Uterus (tissue), 3 donors: ENCODE measurements at regions not wholly inside any gene's neighbourhood (a gene's known extent, or its start where the extent isn't known, plus 50 kb on each side); places are given as distances from the start of the nearest gene placed in this dataset.
A peak's percentile ranks its signal among the peaks of the same experiment; 100 is the strongest.
"Not testable (repeated sequence)": the region's sequence is repeated elsewhere in the genome, so short reads cannot be mapped to it uniquely, and the experiment has no call there.

Source experiments
- DNase-seq, 2 donors: peaks; one replicate each; pipeline ENCODE4 v3.0.0-alpha.2; 2019 to 2020
- H3K27ac ChIP-seq, 2 donors: fragments of 200-600 bp; sonication (generic); 1 replicate in 1 of 2; 2 replicates in 1 of 2; pipeline ENCODE4 v1.5.1; 2016 to 2018
- H3K27me3 ChIP-seq, 2 donors: fragments of 200-600 bp; sonication (generic); one replicate each; pipeline ENCODE4 v1.5.1; 2018 to 2019; ENCODE audit warnings: control low read depth in 1 of 2
- H3K36me3 ChIP-seq, 2 donors: fragments of 200-600 bp; sonication (generic); one replicate each; pipeline ENCODE4 v1.5.1; 2019; ENCODE audit warnings: control low read depth in 1 of 2
- H3K4me1 ChIP-seq, 2 donors: fragments of 200-600 bp; sonication (generic); one replicate each; pipeline ENCODE4 v1.5.1; 2018 to 2019; ENCODE audit warnings: control low read depth in 1 of 2
- H3K4me3 ChIP-seq, 2 donors: fragments of 200-600 bp; sonication (generic); 1 replicate in 1 of 2; 2 replicates in 1 of 2; pipeline ENCODE4 v1.5.1; 2018 to 2019; ENCODE audit warnings: mild to moderate bottlenecking in 1 of 2
- H3K9me3 ChIP-seq, 2 donors: fragments of 200-600 bp; sonication (generic); one replicate each; pipeline ENCODE4 v1.5.1; 2019; ENCODE audit warnings: control low read depth in 1 of 2
- POLR2A ChIP-seq, 2 donors: fragments of 450-650 bp; IDR thresholded peaks; one replicate each; pipeline ENCODE4 v1.6.1; 2016; ENCODE audit warnings: antibody characterized with exemption in 2 of 2, mild to moderate bottlenecking in 1 of 2, moderate library complexity in 1 of 2
- intact Hi-C: fragments of 100-400 bp; cut with DNase I; formaldehyde crosslinking; loops from one replicate; pipeline ENCODE4 v1.15.1; 2023; ENCODE audit warnings: low total_unique reads
- TF ChIP-seq, protein P1 (sequence below), 4 experiments: fragments of 200-600 bp in 2 of 4; fragments of 450-650 bp in 2 of 4; sonication (generic) in 2 of 4; IDR thresholded peaks; one replicate each; pipeline ENCODE4 v1.5.1; 2016 to 2019; ENCODE audit warnings: antibody characterized with exemption in 4 of 4, mild to moderate bottlenecking in 2 of 4, moderate library complexity in 1 of 4
- donor health status: DM: yes; HTN: yes; CAD: no.

DNA sequence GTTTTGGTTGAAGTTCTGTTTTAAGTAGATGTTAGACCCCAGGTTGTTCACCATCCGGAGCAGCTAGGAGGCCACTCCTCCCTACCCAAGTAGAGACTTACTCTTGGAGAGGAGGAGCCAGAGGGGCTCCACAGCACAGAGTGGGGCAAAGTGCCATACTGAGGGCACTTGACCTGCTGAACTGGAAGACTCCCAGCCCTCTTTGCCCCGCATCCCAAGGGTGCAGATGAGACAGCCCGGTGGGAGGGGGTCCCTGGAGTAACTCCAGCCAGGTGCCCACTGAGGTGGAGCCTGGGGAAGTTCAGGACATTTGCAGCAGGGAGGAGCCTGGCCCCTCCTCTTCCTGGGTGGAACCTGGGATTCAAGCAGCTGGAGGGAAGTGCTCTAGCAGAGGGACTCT, 102.1 kb upstream of the GPR6 start:
- TF ChIP-seq, protein P1, sequence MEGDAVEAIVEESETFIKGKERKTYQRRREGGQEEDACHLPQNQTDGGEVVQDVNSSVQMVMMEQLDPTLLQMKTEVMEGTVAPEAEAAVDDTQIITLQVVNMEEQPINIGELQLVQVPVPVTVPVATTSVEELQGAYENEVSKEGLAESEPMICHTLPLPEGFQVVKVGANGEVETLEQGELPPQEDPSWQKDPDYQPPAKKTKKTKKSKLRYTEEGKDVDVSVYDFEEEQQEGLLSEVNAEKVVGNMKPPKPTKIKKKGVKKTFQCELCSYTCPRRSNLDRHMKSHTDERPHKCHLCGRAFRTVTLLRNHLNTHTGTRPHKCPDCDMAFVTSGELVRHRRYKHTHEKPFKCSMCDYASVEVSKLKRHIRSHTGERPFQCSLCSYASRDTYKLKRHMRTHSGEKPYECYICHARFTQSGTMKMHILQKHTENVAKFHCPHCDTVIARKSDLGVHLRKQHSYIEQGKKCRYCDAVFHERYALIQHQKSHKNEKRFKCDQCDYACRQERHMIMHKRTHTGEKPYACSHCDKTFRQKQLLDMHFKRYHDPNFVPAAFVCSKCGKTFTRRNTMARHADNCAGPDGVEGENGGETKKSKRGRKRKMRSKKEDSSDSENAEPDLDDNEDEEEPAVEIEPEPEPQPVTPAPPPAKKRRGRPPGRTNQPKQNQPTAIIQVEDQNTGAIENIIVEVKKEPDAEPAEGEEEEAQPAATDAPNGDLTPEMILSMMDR (IDR thresholded peaks at IDR 0.05), result no peak
- TF ChIP-seq POLR2A (IDR thresholded peaks at IDR 0.05), result no peak
- Histone ChIP-seq H3K27ac (no peak overlapping the region), H3K9me3 (no peaks in the 10 kb centered on the region), H3K4me3 (no peak overlapping the region), H3K4me1 (no peaks in the 10 kb centered on the region), H3K36me3 (no peaks in the 10 kb centered on the region), H3K27me3 (no peaks in the 10 kb centered on the region)
- no peak for DNase-seq
- intact Hi-C loops, result no loop called here

DNA sequence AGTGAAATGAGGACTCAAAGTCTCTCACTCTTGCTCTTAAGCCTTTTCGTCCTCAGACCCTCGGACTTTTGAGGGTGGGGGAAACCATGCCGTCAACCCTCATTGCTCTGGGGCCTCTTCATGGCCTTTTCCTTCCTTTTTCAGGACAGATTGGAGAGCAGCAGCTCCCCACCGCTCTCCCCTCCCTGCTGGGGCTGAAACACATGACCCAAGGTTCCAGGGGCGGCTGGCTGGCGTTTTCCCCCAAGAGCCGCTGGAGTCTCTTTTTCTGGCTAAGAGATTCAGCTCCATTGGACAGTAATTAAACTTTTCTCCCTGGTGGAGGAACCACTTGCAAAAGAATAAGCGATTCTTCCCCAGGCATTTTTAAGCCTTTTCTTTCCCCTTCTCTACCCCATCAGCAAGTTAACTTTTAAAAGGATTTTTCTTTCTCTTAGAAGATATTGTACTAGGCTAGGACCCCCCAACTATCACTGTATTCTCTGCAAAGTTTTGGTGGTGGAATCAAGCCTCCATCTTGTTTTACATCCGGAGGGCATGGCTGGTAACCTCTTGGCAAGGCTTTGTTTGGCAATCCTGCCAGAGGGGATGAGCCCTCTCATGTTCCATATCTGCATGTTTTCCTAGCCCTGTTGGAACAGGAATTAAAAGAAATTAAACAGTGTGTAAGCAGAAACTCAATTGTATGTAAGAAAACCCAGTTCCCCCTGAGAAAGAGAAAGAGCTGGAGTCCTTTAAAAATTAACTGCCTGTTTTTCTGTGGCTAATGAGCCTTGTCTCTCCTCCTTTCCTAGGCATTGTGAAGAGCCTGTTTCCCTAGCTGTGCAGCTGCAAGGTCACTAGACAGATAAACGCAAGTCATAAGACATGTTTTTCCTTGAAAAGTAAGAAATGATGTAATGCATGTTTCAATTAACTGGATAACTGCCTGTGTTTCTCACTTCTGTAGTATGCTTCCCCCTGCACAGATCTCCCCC, 100.8 kb upstream of the GPR6 start:
- Histone ChIP-seq H3K36me3 (no peaks in the 10 kb centered on the region), H3K27ac (peak overlapping the region; percentile 57 to 64), H3K27me3 (no peaks in the 10 kb centered on the region), H3K4me1 (no peaks in the 10 kb centered on the region), H3K4me3 (no peak overlapping the region), H3K9me3 (no peaks in the 10 kb centered on the region)
- intact Hi-C loops, result no loop called here
- TF ChIP-seq POLR2A (IDR thresholded peaks at IDR 0.05), result no peak
- TF ChIP-seq, protein P1 (IDR thresholded peaks at IDR 0.05), result no peak
- no peak for DNase-seq

DNA sequence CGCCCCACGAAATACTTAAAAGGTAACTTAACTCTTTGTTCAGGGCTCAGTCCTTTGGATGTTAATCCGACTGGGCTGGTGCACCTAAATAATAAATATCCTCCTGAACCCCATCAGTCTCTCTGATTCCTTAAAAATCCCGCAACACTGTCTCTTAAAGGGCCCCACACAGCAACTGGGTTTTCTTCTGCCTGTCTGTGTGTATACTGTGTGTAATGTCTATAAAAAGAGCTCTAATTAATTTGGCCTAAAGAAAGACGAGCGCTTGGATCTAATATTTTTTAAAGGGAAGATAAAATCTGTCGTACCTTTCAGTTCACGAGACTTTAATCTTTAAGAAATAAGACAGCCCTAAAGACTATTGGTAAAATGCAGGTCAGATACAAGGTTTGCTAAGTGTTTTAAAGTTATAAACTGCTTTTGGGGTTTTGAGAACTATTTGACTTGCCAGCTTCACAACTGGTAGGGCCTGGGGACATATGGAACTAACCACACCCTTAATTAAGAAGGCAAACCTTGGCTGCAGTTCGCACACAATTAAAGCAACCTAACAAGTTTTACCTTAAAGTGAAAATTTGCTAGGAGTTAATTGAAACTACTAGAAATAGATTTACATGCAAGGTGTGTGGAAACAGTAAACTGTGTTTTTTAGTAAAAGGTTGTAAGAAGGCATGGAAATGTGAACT, 100.0 kb upstream of the GPR6 start:
- peak overlapping the region; percentile 57 to 64 for H3K27ac ChIP-seq
- intact Hi-C loops, H3K4me3 ChIP-seq, H3K9me3 ChIP-seq, H3K27me3 ChIP-seq, H3K4me1 ChIP-seq, DNase-seq, H3K36me3 ChIP-seq: not testable (repeated sequence)

DNA sequence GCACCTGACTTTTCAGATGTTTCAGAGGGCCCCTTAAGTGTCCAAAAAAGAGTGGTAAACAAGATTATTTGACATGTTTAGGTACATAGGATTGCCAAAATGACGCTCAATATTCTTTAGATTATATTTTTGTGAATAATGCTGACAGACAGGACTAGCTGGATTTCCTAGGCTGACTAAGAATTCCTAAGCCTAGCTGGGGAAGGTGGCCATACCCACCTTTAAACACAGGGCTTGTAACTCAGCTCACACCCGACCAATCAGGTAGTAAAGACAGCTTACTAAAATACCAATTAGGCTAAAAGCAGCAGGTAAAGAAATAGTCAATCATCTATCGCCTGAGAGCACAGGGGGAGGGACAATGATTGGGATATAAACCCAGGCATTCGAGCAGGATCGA, 99.0 kb upstream of the GPR6 start:
- H3K4me1 ChIP-seq, intact Hi-C loops, H3K27me3 ChIP-seq, H3K4me3 ChIP-seq, H3K9me3 ChIP-seq, DNase-seq, H3K36me3 ChIP-seq: not testable (repeated sequence)
- peak overlapping the region in 1 of 2 donors; percentile 34 for H3K27ac ChIP-seq

DNA sequence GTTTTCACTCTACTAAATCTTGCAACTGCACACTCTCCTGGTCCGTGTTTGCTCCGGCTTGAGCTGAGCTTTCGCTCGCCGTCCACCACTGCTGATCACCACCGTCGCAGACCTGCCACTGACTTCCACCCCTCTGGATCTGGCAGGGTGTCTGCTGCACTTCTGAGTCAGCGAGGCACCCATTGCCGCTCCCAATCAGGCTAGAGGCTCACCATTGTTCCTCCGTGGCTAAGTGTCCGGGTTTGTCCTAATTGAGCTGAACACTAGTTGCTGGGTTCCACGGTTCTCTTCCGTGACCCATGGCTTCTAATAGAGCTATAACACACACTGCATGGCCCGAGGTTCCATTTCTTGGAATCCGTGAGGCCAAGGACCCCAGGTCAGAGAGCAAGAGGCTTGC, 98.6 kb upstream of the GPR6 start:
- H3K27ac ChIP-seq, result peak overlapping the region in 1 of 2 donors; percentile 34
- H3K4me3 ChIP-seq, result no peak overlapping the region
- H3K9me3 ChIP-seq, result no peaks in the 10 kb centered on the region
- H3K36me3 ChIP-seq, result no peaks in the 10 kb centered on the region
- intact Hi-C loops, result no loop called here
- no peaks in the 10 kb centered on the region for H3K27me3 ChIP-seq
- TF ChIP-seq, protein P1 (IDR thresholded peaks at IDR 0.05), result no peak
- no peak for DNase-seq
- H3K4me1 ChIP-seq, result no peaks in the 10 kb centered on the region

DNA sequence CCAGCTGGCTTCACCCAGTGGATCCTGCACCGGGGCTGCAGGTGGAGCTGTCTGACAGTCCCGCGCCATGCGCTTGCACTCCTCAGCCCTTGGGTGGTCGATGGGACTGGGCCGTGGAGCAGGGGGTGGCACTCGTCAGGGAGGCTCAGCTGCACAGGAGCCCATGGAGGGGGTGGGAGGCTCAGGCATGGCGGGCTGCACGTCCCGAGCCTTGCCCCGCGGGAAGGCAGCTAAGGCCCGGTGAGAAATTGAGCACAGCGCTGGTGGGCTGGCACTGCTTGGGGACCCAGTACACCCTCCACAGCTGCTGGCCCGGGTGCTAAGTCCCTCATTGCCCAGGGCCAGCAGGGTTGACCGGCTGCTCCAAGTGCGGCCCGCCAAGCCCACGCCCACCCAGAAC, 97.0 kb upstream of the GPR6 start:
- DNase-seq, H3K36me3 ChIP-seq, H3K4me3 ChIP-seq, H3K27ac ChIP-seq, H3K4me1 ChIP-seq, H3K9me3 ChIP-seq, intact Hi-C loops, H3K27me3 ChIP-seq: not testable (repeated sequence)

DNA sequence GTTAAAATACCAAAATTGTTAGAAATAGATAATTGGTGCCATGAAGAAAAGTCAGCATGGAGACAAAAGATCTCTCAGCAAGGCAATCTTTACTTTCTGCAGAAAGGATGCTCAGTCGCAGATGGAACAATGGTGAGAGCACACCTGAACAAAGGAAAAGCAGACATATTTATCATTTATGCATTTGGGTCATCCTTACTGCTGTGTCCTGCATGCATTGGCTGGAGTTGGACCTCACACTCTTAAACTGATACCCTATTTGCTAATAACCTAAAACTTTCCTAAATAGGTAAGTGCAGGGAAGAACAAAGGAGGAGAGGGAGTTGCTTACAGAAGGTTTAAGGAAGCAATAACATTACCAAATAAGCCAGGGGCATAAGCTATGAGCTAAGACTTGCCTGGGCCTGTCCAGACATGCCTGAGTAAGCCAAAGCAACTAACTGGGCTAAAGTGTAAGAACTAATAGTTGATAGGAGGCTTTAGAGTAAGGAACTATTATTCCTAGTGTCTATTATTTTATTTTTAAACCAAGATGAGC, 96.1 kb upstream of the GPR6 start:
- DNase-seq, result not testable (repeated sequence)

More for the DNA sequence above, 96.1 kb upstream of the GPR6 start:
- H3K4me3 ChIP-seq, H3K4me1 ChIP-seq, H3K27ac ChIP-seq, H3K9me3 ChIP-seq, H3K36me3 ChIP-seq, H3K27me3 ChIP-seq, intact Hi-C loops: not testable (repeated sequence)
